Stimulated activated CD8-positive, alpha-beta memory T cell treated with anti-CD3 and anti-CD28 coated beads, Interleukin-2, amount 100 ng/mL, for 48 hours (primary cell): ENCODE measurements at regions not wholly inside any gene's neighbourhood (a gene's known extent, or its start where the extent isn't known, plus 50 kb on each side); places are given as distances from the start of the nearest gene placed in this dataset.

Experiments
- DNase-seq, 2 donors: peaks; one replicate each; pipeline ENCODE4 v3.0.0-alpha.2; 2020; ENCODE audit warnings: low read depth in 2 of 2

DNA sequence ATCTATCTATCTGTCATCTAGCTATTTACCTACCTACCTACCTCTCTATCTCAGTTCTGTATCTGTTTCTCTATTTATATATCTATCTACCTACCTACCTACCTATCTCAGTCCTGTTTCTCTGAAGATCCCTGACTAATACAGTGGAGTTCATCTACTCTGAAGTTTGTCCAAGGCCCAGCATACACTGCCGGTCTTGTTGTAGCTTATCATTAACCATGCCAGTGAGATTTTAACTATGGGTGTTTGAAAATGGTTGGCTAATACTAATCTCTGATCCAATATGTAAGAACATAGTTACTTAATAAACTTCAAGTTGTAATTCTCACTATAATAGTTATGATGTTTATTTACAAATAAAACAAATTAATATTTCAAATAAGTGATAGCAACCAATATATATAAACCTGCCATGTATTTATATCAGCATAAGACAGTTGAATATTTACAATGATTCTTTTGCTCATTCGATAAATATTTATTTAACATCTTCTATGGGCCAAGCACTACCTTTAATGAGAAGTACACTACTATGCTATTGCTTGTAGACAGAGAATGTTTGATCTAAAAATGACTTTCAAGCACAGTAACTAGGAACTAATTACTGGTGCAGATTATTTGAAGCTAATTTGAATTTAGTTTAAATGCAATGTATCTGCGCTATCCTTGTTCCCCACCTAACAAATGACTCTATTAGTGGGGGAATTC is 242.1 kb downstream of the KLF5 start:
- no peak for DNase-seq

DNA sequence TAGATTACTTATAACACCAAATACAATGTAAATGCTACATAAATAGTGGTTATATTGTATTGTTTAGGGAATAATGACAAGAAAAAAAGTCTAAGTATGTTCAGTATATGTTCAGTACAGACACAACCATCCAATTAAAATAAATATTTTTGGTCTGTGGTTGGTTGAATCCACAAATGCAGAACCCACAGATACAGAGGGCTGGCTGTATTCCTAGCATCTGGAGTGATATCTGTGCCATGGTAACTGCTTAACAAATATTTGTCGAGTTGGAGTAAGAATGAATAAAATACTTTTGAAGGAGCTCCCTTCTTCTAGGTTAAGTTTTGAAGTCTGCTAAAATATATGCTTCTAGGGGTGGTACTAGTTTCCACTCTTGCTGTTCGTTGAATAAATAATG is 241.0 kb downstream of the KLF5 start:
- no peak for DNase-seq

DNA sequence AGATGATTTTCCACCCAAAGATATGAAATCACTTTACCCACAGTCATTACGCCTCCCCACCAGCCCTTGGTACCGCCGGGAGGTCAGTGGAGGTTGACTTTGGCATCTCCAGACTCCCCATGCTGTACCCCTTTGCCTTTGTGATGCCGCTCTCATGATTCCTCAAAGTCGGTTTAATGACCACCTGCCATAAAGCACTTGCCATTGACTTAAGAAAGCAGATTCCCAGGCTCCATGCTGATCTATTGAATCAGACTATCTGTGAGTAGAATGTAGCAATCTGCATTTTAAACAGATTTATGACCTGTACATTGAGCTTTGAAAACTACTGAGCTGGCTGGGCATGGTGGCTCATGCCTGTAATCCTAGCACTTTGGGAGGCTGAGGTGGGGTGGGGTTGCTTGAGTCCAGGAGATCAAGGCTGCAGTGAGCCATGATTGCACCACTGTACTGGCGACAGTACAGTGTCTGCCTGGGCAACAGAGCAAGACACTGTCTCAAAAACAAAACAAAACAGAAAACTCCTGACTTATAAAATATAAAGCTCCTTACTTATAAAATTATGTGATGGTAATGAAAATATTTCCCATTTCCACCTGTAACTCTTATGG is 235.2 kb downstream of the KLF5 start:
- DNase-seq, result no peak

DNA sequence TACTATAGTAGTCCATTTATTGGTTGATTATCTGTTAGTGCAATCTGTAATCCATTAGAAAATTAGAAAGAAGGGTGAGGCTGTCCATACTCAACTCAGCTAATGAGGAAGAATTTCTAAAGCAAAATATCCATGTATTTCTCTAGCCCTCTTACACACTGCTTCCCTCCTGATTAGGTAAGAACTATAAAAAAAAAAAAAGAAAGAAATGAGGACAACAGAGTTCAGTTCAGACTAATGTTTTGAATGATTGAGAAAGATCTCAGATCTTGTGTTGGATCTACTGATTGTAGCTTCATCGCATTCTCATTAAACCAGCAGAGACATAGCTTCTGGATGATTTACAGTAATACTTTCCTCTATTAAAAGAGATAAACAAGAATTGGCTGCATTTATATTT is 233.3 kb downstream of the KLF5 start:
- no peak for DNase-seq

DNA sequence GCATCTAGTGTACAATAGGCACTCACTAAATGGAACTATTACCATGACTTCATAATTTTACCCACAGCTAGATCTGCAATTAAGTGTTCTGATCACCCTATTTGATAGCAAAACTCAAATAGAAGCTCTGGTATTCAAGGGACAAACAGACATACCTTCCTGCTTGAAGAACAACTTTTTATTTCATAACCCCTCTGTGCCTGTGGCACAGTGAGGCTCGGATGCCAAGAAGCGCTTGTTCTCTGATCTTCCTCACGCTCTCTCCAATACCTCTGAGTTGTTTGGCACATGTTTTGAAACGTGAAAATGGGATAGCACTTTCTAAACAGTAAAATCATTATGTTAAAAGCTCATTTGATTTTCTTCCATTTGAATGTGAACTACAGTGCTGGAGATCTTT is 232.0 kb downstream of the KLF5 start:
- DNase-seq, result no peak

DNA sequence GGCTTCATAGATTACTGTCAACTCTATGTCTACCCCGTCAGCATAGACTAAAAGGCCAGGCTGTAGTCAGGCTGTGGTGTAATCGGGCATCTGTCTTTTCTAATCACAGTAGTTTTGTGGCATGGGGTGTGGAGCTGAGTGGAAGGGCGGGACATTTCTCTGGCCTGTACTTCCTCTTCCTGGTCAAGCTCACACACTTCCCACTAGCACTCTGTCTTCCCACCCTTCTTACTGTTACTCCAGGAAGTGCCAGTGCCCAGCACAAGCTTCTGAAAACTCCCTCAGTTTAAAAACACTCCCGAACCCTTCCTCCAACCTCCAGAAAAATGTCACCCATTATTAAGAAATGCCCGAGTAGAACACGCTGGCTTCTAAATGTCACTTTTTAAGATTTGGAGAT is 229.8 kb downstream of the KLF5 start:
- no peak for DNase-seq

DNA sequence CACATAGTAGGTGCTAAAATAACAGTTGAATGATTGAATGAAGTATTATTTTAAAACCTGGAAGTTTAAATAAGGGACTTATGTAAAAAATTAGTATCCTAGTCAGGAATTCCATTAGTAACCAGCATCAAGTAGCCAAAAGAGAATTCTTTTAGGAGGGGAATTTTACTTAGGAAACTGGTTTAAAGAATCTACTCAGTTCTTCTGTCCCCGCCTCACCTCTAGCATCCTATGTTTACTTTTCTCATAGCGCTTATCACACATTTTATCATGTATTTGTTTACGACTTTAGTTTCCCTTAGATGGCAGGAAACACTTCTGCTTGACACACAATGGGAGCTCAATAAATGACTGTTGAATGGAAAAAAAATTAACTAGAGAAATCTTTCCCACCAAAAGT is 229.0 kb downstream of the KLF5 start:
- no peak for DNase-seq

DNA sequence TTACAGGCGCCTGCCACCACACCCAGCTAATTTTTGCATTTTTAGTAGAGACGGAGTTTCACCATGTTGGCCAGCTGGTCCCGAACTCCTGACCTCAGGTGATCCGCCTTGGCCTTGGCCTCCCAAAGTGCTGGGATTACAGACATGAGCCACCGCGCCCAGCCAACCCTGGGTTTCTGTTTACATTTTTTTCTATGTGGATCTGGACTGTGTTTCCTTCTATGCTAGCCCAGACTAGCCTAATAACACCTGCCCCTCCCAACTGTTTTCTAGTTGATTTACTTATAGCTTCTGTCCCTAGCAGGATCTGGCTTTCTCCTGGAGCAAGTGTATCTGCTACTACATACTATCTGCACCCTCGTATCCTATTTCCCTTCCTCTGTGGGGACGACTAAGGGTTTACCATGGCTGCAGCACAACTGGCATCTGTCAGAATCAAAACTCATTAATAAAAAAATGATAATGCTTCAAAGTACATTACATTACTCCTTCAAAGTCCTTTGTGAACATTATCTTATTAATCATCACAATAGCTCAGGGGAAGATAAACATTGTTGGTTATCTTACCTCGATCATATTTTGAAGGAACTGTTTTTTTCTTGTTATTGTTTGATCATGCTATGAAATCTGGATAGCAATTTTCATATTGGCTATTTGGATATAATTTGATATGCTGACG is 228.3 kb downstream of the KLF5 start:
- no peak for DNase-seq

DNA sequence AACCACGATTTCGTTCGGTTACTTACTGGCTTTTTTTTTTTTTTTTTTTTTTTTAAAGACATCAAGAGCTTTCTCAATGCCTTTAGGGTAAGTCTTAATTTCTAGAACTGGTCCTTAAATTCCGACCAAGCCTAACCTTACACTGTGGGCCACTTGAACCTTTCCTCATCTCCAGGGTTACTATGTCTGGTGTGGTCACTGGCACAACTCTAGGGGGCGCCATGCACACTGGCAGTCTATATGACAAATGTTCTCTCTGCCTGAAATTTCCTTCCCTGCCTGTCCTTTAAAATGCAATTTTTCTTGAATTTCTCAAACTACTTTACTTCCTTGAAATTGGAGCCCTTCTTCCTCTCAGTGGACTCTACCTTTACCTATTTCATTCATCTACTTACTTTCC is 227.4 kb downstream of the KLF5 start:
- DNase-seq, result no peak

DNA sequence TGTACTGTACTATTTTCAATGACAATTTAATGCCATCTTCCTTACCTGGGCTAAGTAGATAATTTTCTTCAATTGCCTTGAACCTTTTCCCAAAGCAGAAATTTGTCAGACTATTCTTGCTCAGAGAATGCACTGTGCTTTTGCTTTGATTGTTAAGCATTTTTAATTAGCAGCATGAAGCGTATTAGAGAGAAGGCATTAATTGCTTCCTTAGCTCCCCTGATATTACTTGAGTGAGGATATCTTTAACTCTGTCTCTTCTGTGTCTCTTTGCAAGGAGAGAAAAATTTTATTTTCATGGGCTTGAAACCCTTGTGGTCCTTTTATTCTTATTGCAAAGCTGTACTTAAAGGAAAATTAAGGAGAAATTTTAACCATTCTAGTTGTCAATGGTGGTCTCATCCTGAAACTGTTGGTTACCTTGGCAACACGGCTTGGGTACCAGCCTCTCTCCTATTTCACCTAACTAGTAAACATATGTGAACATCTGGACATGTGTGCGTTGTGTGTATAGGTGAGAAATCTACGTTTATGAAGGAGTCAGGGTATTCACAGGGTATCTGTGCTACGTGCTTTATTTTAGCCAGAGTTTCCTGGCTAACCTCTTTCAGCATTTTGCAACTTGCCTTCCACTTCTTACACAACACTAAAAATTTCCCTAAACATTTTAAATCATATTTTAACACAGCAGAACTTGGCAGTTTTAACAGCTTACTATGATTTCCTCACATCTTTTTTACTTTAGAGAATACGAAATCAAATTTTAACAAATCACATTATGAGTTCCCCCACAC is 225.5 kb downstream of the KLF5 start:
- no peak for DNase-seq

DNA sequence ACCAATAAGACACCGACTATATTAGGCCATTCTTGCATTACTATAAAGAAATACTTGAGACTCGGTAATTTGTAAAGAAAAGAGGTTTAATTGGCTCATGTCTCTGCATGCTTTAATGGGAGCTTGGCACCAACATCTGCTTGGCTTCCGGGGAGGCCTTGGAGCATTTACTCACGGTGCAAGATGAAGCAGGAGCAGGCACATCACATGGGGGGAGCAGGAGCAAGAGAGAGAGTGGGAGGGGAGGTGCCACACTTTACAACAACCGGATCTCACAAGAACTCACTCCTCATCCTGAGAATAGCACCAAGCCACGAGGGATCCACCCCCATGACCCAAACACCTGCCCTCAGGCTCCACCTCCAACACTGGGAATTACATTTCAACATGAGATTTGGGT is 224.8 kb downstream of the KLF5 start:
- DNase-seq, result no peak

DNA sequence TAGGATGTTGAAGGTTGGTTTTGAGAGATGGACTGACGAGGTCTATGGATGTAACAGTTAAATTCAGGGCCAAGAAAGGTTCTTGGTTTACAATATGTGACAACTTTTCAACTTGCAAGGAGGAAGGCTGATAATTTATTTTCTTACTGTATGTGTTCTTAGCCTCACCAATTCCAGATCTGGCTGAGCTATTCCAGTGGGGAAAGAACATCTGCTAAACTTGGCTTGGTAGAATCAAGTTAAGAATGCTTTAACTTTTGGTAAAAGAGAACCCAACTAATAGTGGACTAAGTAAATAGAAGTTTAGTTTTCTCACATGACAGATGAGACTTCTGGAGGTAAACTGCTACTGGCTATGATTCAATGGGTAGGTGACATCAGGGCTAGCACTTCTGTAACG is 222.9 kb downstream of the KLF5 start:
- DNase-seq, result no peak

DNA sequence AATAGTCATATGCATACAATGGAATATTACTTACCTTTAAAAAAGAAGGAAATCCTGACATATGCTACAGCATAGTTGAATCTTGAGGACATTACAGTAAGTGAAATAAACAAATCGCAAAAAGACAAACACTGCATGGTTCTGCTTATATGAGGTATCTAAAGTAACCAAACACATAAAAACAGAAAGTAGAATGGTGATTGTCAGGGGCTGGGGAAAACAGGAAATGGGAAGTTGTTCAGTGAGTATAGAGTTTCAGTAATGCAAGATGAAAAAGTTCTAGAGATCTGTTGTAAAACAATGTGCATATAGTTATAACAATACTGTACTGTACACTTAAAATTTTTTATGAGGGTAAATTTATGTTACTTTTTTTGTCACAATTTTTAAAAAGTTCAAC is 219.4 kb downstream of the KLF5 start:
- DNase-seq, result no peak

DNA sequence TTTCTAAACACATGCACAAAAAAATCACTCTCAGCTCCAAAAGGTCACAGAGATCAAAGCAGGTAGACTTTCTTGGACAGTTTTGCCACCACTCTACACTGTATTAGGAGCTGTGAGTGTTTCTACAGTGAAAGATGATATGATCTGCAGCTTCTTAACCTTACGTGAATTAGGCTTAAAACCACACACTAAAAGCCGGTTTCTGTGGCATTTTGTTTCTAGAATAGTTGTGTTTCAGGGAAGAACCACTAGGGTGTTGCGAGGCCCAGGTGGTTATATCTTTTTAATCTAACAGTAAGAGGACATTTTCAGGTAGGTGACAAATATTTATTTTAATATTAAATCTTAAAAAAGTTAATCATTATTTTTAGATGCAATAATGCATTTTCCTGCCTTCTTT is 216.4 kb downstream of the KLF5 start:
- DNase-seq, result no peak

DNA sequence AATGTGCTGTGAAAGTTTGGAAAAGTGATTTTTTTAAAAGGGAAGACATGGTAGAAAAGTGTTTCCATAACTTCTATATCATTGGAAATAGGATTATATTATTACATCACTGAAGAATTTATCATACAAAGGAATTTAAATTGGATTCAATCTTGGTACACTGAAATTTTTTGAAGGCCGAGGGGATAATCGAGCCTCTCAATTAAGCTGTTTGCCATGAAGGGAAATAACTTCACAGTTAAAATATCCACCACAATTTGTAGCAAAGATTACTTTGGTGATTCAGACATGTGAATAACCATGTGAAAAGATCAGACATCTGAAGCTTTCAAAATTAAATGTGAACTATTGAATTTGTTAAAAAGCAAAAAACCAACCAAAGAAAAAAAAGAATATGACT is 215.3 kb downstream of the KLF5 start:
- no peak for DNase-seq

DNA sequence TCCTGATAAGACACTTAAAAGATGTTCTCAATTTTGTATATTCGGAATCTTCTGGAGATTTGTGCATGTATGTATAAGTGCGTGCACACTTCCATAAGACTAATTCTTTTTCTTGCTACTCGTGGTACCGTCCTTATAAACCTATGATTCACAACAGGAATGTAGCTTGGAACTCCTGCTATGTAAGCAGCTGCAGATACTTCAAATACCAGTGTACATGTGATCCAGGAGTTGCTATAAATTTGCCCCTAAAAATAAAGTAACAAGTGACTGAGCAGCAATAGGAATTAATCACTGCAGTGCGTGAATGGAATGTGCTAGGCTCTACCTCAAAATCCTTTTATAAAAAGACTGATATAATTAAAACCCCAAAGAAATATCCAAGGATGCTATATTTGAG is 214.9 kb downstream of the KLF5 start:
- no peak for DNase-seq

DNA sequence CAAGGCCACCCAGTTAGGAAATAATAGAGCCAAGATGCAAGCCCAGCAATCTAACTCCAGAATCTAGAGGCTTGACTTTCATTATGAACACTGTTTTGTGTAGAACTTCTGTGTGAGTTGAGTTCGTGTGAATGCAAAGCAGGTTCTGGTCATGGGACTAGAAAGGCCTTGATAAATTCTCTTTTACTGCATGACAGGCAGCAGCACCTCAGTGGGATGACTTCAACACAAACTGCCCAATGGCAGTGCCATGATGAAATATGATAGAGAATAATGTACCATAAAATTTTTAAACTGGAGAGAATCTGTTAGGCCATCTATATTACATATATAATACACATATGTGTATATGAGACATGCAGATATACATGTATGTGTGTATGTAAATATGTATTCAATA is 214.5 kb downstream of the KLF5 start:
- no peak for DNase-seq

DNA sequence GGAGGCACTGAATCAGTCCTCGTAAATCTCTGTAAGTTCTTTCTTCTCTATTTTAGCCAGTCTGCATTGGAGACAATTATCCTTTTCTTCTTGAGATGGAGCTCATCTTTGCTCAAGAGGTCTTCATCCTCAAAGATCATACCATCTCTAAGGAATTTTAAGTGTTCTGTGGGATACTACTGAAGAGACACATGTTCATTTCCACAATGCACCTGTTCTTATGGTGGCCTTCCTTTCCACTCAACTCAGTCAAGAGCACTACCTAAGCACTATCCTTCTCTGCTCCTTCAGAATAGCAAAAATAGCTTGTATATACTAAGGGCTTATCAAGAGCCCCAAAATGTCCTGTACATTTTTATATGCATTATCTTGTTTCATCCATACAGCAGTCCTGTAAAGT is 214.0 kb downstream of the KLF5 start:
- DNase-seq, result no peak

DNA sequence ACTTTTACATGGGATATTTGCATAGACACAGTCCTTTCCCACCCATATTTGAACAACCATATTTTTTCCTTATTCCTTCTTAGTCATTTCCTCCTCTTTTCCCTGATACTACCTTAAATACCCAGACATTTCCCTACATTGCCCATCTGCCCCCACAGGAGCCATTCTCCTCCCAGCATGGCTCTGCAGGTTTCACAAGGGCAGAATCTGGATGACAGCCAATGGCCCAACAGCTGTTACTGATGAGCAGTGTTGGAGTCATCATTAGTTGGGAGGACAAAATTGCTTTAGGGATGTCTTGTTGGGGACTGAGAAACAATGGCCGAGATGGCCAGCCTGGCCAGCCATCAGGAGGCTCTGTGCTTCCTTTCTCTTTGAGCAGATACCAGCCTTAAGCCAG is 209.5 kb downstream of the KLF5 start:
- no peak for DNase-seq

DNA sequence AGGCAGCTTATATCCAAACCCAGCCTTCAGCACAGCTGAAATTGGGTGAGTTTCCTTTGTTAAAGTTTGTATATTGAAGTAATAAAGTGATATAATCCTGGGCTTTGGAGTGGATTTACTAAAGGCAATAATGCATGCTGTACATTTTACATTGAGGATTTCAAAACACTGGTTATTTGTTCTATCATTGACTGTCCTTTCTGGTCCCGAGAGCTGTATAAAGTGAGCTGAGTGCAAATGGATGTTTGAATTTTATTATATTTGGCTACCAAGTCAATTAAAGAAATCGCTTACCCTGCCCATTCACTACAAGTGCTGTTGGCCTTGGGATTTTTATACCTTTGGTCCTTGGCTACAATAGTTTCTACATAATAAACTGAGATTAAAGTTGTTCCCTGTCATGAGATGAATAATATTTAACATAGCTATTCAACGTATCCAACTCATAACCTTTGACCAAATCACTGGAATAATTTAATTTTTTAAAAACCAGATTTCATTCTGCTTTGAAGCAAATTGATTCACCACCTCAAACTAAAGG is 207.9 kb downstream of the KLF5 start:
- no peak for DNase-seq

DNA sequence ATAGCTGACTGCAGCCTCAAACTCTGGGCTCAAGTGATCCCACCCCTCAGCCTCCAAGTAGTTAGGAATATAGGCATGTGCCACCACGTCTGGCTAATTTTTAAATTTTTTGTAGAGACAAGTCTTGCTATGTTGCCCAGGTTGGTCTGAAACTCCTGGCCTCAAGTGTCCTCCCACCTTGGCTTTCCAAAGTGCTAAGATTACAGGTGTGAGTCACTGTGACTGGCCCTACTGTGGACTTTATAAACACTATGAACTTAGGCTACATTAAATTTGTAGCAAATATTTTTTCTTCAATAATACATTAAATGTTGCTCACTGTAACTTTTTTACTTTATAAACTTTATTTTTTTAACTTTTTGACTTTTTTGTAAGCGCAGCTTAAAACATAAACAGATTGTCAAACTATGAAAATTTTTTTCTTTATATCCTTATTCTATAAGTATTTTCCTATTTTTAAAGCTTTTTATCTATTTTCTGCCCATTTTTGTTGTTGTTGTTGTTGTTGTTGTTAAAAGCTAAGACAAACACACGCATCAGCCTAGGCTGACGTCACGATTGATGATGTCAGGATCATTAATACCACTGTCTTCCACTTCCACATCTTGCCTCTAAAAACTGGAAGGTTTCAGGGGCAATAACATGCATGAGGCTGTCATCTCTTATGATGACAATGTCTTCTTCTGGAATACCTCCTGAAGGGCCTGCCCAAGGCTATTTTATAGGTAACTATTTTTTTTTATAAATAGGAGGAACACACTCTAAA is 204.2 kb downstream of the KLF5 start:
- no peak for DNase-seq
